ENCODE measurements at regions not wholly inside any gene's neighbourhood (a gene's known extent, or its start where the extent isn't known, plus 50 kb on each side); places are given as distances from the start of the nearest gene placed in this dataset.

- DNase-seq (ENCODE audit: low spot score), result no peak
These were observed 225.7 kb downstream of the DPH6 start for GRCh38 chr15:35320158-35320780.

GRCh38 chr15:35319354-35319753, 226.6 kb downstream of the DPH6 start:
- DNase-seq (ENCODE audit: low spot score), result no peak

- DNase-seq (ENCODE audit: low spot score), result no peak
These were observed 228.7 kb downstream of the DPH6 start for GRCh38 chr15:35317217-35317616.

- DNase-seq (ENCODE audit: low spot score), result no peak
These were observed 227.2 kb upstream of the NANOGP8 start for GRCh38 chr15:35312344-35312743.

GRCh38 chr15:35311615-35312014, 226.5 kb upstream of the NANOGP8 start:
- DNase-seq (ENCODE audit: low spot score), result no peak

GRCh38 chr15:35309886-35310285, 224.8 kb upstream of the NANOGP8 start:
- no peak for DNase-seq (ENCODE audit: low spot score)

- peak; percentile 8 for DNase-seq (ENCODE audit: low spot score)
These were observed 223.7 kb upstream of the NANOGP8 start for GRCh38 chr15:35308802-35309201.

GRCh38 chr15:35307676-35308075, 222.6 kb upstream of the NANOGP8 start:
- DNase-seq (ENCODE audit: low spot score), result no peak

- DNase-seq (ENCODE audit: low spot score), result no peak
These were observed 221.9 kb upstream of the NANOGP8 start for GRCh38 chr15:35307026-35307425.

GRCh38 chr15:35306361-35306981, 221.4 kb upstream of the NANOGP8 start:
- DNase-seq (ENCODE audit: low spot score), result no peak

- DNase-seq (ENCODE audit: low spot score), result no peak
These were observed 220.9 kb upstream of the NANOGP8 start for GRCh38 chr15:35305946-35306345.

- no peak for DNase-seq (ENCODE audit: low spot score)
These were observed 220.0 kb upstream of the NANOGP8 start for GRCh38 chr15:35305031-35305550.

GRCh38 chr15:35304389-35304788, 219.3 kb upstream of the NANOGP8 start:
- no peak for DNase-seq (ENCODE audit: low spot score)

- DNase-seq (ENCODE audit: low spot score), result no peak
These were observed 217.2 kb upstream of the NANOGP8 start for GRCh38 chr15:35302334-35302733.

- no peak for DNase-seq (ENCODE audit: low spot score)
These were observed 216.0 kb upstream of the NANOGP8 start for GRCh38 chr15:35301088-35301487.

- no peak for DNase-seq (ENCODE audit: low spot score)
These were observed 214.1 kb upstream of the NANOGP8 start for GRCh38 chr15:35299059-35299735.

- DNase-seq (ENCODE audit: low spot score), result no peak
These were observed 213.4 kb upstream of the NANOGP8 start for GRCh38 chr15:35298509-35298908.

- peak; percentile 60 for DNase-seq (ENCODE audit: low spot score)
These were observed 208.4 kb upstream of the NANOGP8 start for GRCh38 chr15:35293353-35294130.

GRCh38 chr15:35290301-35290721, 205.2 kb upstream of the NANOGP8 start:
- DNase-seq (ENCODE audit: low spot score), result no peak

GRCh38 chr15:35289024-35289617, 204.0 kb upstream of the NANOGP8 start:
- DNase-seq (ENCODE audit: low spot score), result peak; percentile 68

GRCh38 chr15:35288580-35288979, 203.5 kb upstream of the NANOGP8 start:
- no peak for DNase-seq (ENCODE audit: low spot score)

- DNase-seq (ENCODE audit: low spot score), result no peak
These were observed 201.6 kb upstream of the NANOGP8 start for GRCh38 chr15:35286721-35287120.
